ENCODE measurements at regions not wholly inside any gene's neighbourhood (a gene's known extent, or its start where the extent isn't known, plus 50 kb on each side); places are given as distances from the start of the nearest gene placed in this dataset.

DNA sequence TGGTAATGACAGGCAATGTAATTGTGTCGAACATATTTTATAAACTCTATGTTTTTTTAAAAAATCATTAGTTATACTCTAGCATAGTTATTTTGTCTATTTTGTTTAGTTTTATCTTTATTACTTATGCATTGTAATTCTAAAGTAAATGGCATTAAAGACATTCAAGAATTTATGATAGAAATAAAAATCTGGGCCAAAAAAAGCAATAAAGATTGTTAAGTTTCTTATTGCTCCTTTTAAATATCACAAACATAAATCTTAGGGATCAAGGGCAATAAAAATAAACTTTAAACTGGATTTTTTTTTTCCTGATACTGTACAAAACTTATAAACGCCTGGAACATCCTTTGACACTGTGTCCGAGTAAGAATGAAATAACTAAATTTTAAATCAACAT is 931.5 kb upstream of the EYS start:
- H3K4me1 ChIP-seq (ENCODE audit: low read depth, poor library complexity, severe bottlenecking) = no peaks in the 10 kb centered on the region
- no peaks in the 10 kb centered on the region for H3K27me3 ChIP-seq (ENCODE audit: insufficient read depth, low read depth)
- H3K36me3 ChIP-seq (ENCODE audit: insufficient read depth) = no peaks in the 10 kb centered on the region
- no peak overlapping the region for H3K4me2 ChIP-seq
- no peak overlapping the region for H3K27ac ChIP-seq
- no peak for TF ChIP-seq CTCF (conservative IDR thresholded peaks at IDR 0.05; ENCODE audit: low read depth, low read length)
- H2AFZ ChIP-seq (ENCODE audit: low read depth) = no peak overlapping the region
- no peak overlapping the region for H3K9ac ChIP-seq
- H3K79me2 ChIP-seq (ENCODE audit: insufficient read depth, low read depth) = no peaks in the 10 kb centered on the region
- no peaks in the 10 kb centered on the region for H4K20me1 ChIP-seq (ENCODE audit: insufficient read depth)
- H3K4me3 ChIP-seq (IDR thresholded peaks at IDR 0.05; ENCODE audit: insufficient read depth, low read depth, low read length) = no peak overlapping the region

DNA sequence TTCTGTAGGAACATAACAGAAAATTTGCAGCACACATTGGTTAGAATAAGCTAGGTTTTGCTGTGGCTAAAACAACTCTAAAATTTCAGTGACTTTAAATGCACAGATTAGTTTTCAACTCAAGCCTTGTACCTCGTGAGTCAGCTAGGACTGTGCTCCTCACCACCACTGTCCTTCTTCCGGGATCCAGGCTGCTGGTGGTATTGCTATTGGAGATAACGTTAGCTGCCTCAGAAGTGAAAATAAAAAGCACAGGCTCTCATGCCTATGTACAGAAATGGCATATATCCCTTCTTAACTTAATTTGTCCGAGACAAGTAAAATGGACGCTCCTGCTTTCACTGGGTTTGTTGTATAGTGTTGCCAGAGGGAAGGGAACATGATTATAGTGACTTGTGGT is 931.1 kb upstream of the EYS start:
- Histone ChIP-seq H3K4me2 (no peak overlapping the region), H3K27ac (no peak overlapping the region), H3K4me1 (ENCODE audit: low read depth, poor library complexity, severe bottlenecking) (no peaks in the 10 kb centered on the region), H4K20me1 (ENCODE audit: insufficient read depth) (no peaks in the 10 kb centered on the region), H2AFZ (ENCODE audit: low read depth) (no peak overlapping the region), H3K27me3 (ENCODE audit: insufficient read depth, low read depth) (no peaks in the 10 kb centered on the region), H3K9ac (no peak overlapping the region), H3K36me3 (ENCODE audit: insufficient read depth) (no peaks in the 10 kb centered on the region), H3K4me3 (IDR thresholded peaks at IDR 0.05; ENCODE audit: insufficient read depth, low read depth, low read length) (no peak overlapping the region), H3K79me2 (ENCODE audit: insufficient read depth, low read depth) (no peaks in the 10 kb centered on the region)
- TF ChIP-seq CTCF (conservative IDR thresholded peaks at IDR 0.05; ENCODE audit: low read depth, low read length) = no peak

- Histone ChIP-seq H3K4me2 (no peak overlapping the region), H2AFZ (ENCODE audit: low read depth) (no peak overlapping the region), H3K9ac (no peak overlapping the region), H3K4me3 (IDR thresholded peaks at IDR 0.05; ENCODE audit: insufficient read depth, low read depth, low read length) (no peak overlapping the region), H3K79me2 (ENCODE audit: insufficient read depth, low read depth) (no peaks in the 10 kb centered on the region), H3K27ac (no peak overlapping the region), H3K4me1 (ENCODE audit: low read depth, poor library complexity, severe bottlenecking) (no peaks in the 10 kb centered on the region), H4K20me1 (ENCODE audit: insufficient read depth) (no peaks in the 10 kb centered on the region), H3K36me3 (ENCODE audit: insufficient read depth) (no peaks in the 10 kb centered on the region), H3K27me3 (ENCODE audit: insufficient read depth, low read depth) (no peaks in the 10 kb centered on the region)
- TF ChIP-seq CTCF (conservative IDR thresholded peaks at IDR 0.05; ENCODE audit: low read depth, low read length) = no peak
Observed at GRCh38 chr6:66628917-66629316, 921.9 kb upstream of the EYS start.

DNA sequence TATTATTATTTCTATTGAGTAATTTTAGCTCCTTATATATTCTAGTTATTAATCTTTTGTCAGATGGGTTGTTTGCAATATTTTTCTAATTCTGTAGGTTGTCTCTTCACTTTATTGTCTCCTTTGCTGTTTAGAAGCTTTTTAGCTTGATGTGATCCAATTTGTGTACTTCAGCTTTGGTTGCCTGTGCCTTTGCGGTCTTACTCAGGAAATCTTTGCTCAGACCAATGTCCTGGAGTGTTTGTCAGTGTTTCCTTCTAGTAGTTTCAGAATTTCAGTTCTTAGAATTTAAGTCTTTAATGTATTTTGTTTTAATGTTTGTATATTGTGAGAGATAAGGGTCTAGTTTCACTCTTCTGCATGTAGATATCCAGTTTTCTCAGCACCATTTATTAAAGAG is 916.0 kb upstream of the EYS start:
- no peaks in the 10 kb centered on the region for H3K27me3 ChIP-seq (ENCODE audit: insufficient read depth, low read depth)
- no peaks in the 10 kb centered on the region for H4K20me1 ChIP-seq (ENCODE audit: insufficient read depth)
- H3K4me3 ChIP-seq (IDR thresholded peaks at IDR 0.05; ENCODE audit: insufficient read depth, low read depth, low read length) = no peak overlapping the region
- H3K4me2 ChIP-seq = no peak overlapping the region
- no peaks in the 10 kb centered on the region for H3K79me2 ChIP-seq (ENCODE audit: insufficient read depth, low read depth)
- no peaks in the 10 kb centered on the region for H3K4me1 ChIP-seq (ENCODE audit: low read depth, poor library complexity, severe bottlenecking)
- H3K36me3 ChIP-seq (ENCODE audit: insufficient read depth) = no peaks in the 10 kb centered on the region
- TF ChIP-seq CTCF (conservative IDR thresholded peaks at IDR 0.05; ENCODE audit: low read depth, low read length) = no peak
- H3K9ac ChIP-seq = no peak overlapping the region
- no peak overlapping the region for H2AFZ ChIP-seq (ENCODE audit: low read depth)
- no peak overlapping the region for H3K27ac ChIP-seq

DNA sequence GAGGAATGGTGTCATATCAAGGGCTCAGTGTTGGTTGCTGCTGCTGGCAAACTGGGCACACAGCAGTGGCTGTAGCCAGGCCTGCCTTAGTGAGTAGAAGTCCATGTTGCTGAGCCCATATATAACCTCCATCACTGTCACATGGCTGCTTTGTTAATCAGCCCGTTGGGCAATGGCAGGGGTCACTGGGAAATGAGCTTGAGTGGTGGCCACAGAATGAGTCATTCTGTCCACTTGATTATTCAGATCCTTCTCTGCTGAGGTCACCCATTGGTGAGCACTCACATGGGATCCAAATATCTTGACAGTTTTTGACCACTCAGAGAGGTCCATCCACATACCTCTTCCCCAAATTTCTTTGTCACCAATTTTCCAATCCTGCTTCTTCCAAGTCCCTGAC is 898.9 kb upstream of the EYS start:
- Histone ChIP-seq H3K36me3 (ENCODE audit: insufficient read depth) (no peaks in the 10 kb centered on the region), H4K20me1 (ENCODE audit: insufficient read depth) (no peaks in the 10 kb centered on the region), H3K27ac (no peak overlapping the region), H3K4me3 (IDR thresholded peaks at IDR 0.05; ENCODE audit: insufficient read depth, low read depth, low read length) (no peak overlapping the region), H3K9ac (no peak overlapping the region), H3K27me3 (ENCODE audit: insufficient read depth, low read depth) (no peaks in the 10 kb centered on the region), H3K79me2 (ENCODE audit: insufficient read depth, low read depth) (no peaks in the 10 kb centered on the region), H3K4me1 (ENCODE audit: low read depth, poor library complexity, severe bottlenecking) (no peaks in the 10 kb centered on the region), H2AFZ (ENCODE audit: low read depth) (no peak overlapping the region), H3K4me2 (no peak overlapping the region)
- TF ChIP-seq CTCF (conservative IDR thresholded peaks at IDR 0.05; ENCODE audit: low read depth, low read length) = no peak
